ENCODE measurements at regions not wholly inside any gene's neighbourhood (a gene's known extent, or its start where the extent isn't known, plus 50 kb on each side); places are given as distances from the start of the nearest gene placed in this dataset.

DNA sequence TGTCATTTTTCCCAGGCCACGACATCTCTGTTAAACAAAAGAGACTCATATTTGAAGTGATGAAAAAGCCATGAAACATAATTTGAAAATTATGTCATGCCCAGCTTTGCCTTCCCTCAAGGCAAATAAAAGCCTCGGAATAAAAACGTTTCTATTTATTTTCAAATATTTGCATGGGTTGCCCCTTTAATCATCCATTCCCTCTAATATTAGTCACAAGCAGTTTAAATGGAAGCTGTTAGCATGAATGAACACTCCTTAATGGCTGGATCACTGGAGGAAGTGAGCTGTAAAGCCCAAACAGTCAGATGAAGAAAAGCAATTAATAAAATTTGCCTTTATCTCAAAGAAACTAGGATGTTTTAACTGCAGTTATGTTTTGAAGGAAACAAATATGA lies 69.3 kb upstream of the STMND1 start:
- Histone ChIP-seq H3K79me2 (replicated peaks; ENCODE audit: insufficient read depth, low read length) (no peaks in the 10 kb centered on the region), H2AFZ (ENCODE audit: low read depth, low read length) (no peak overlapping the region), H3F3A (ENCODE audit: insufficient read depth, low read length, poor library complexity, severe bottlenecking) (no peaks in the 10 kb centered on the region), H3K27ac (ENCODE audit: low read length) (no peak overlapping the region), H3K4me3 (ENCODE audit: low read length) (no peak overlapping the region), H3K27me3 (ENCODE audit: insufficient read depth, low read depth, low read length) (no peaks in the 10 kb centered on the region), H3K36me3 (ENCODE audit: insufficient read depth, low read length) (no peaks in the 10 kb centered on the region), H3K9me3 (ENCODE audit: low read length) (no peaks in the 10 kb centered on the region), H3K9me2 (ENCODE audit: insufficient read depth, low read length) (no peaks in the 10 kb centered on the region), H4K20me1 (ENCODE audit: insufficient read depth) (no peaks in the 10 kb centered on the region), H3K9ac (ENCODE audit: low read length) (no peak overlapping the region), H3K4me2 (ENCODE audit: low read length) (no peak overlapping the region)
- TF ChIP-seq MXI1 (conservative IDR thresholded peaks at IDR 0.05; ENCODE audit: poor library complexity, severe bottlenecking), result no peak
- no peak for TF ChIP-seq SMC3 (conservative IDR thresholded peaks at IDR 0.05; ENCODE audit: poor library complexity)
- no peak for TF ChIP-seq CTCF (IDR thresholded peaks at IDR 0.05; ENCODE audit: poor library complexity, severe bottlenecking)
- no peak for TF ChIP-seq EZH2 (IDR thresholded peaks at IDR 0.05; ENCODE audit: borderline replicate concordance, insufficient read depth, low read length, poor library complexity, severe bottlenecking)
- TF ChIP-seq RAD21 (conservative IDR thresholded peaks at IDR 0.05), result no peak
- TF ChIP-seq, protein P1, sequence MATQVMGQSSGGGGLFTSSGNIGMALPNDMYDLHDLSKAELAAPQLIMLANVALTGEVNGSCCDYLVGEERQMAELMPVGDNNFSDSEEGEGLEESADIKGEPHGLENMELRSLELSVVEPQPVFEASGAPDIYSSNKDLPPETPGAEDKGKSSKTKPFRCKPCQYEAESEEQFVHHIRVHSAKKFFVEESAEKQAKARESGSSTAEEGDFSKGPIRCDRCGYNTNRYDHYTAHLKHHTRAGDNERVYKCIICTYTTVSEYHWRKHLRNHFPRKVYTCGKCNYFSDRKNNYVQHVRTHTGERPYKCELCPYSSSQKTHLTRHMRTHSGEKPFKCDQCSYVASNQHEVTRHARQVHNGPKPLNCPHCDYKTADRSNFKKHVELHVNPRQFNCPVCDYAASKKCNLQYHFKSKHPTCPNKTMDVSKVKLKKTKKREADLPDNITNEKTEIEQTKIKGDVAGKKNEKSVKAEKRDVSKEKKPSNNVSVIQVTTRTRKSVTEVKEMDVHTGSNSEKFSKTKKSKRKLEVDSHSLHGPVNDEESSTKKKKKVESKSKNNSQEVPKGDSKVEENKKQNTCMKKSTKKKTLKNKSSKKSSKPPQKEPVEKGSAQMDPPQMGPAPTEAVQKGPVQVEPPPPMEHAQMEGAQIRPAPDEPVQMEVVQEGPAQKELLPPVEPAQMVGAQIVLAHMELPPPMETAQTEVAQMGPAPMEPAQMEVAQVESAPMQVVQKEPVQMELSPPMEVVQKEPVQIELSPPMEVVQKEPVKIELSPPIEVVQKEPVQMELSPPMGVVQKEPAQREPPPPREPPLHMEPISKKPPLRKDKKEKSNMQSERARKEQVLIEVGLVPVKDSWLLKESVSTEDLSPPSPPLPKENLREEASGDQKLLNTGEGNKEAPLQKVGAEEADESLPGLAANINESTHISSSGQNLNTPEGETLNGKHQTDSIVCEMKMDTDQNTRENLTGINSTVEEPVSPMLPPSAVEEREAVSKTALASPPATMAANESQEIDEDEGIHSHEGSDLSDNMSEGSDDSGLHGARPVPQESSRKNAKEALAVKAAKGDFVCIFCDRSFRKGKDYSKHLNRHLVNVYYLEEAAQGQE (IDR thresholded peaks at IDR 0.05; ENCODE audit: borderline replicate concordance), result no peak
- no peak for TF ChIP-seq POLR2AphosphoS5 (IDR thresholded peaks at IDR 0.05)

DNA sequence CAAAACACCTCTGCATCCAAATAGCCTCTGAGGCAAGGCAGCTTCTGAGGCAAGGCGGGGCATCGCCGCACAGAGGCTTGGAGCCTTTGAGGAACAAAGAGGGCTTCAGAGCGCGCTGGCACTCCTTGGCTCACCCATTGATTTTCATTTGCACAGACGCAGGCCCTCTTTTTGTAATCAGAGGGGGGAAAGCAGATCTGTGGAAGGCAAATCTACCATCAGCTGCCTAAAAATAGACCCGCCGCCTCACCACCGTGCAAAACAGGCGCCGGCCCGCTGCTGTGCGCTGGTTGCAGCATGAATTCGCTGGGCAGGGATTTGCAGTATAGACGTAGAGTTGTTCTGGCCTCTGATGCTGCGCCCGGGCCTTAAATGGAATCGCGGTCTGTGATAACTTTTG lies 69.9 kb upstream of the STMND1 start:
- Histone ChIP-seq H4K20me1 (ENCODE audit: insufficient read depth) (no peaks in the 10 kb centered on the region), H3K4me3 (ENCODE audit: low read length) (no peak overlapping the region), H3K27me3 (ENCODE audit: insufficient read depth, low read depth, low read length) (no peaks in the 10 kb centered on the region), H2AFZ (ENCODE audit: low read depth, low read length) (no peak overlapping the region), H3K36me3 (ENCODE audit: insufficient read depth, low read length) (no peaks in the 10 kb centered on the region), H3K9me3 (ENCODE audit: low read length) (no peaks in the 10 kb centered on the region), H3K9ac (ENCODE audit: low read length) (no peak overlapping the region), H3K79me2 (replicated peaks; ENCODE audit: insufficient read depth, low read length) (no peaks in the 10 kb centered on the region), H3K4me2 (ENCODE audit: low read length) (no peak overlapping the region), H3K27ac (ENCODE audit: low read length) (no peak overlapping the region), H3F3A (ENCODE audit: insufficient read depth, low read length, poor library complexity, severe bottlenecking) (no peaks in the 10 kb centered on the region), H3K9me2 (ENCODE audit: insufficient read depth, low read length) (no peaks in the 10 kb centered on the region)
- TF ChIP-seq EP300 (conservative IDR thresholded peaks at IDR 0.05; ENCODE audit: poor library complexity, severe bottlenecking) (no peak), CTCF (IDR thresholded peaks at IDR 0.05; ENCODE audit: poor library complexity, severe bottlenecking) (no peak), TAF1 (IDR thresholded peaks at IDR 0.05; ENCODE audit: low read depth) (no peak), POLR2AphosphoS5 (IDR thresholded peaks at IDR 0.05) (no peak), EZH2 (IDR thresholded peaks at IDR 0.05; ENCODE audit: borderline replicate concordance, insufficient read depth, low read length, poor library complexity, severe bottlenecking) (no peak), SMC3 (conservative IDR thresholded peaks at IDR 0.05; ENCODE audit: poor library complexity) (no peak), MXI1 (conservative IDR thresholded peaks at IDR 0.05; ENCODE audit: poor library complexity, severe bottlenecking) (no peak), RAD21 (conservative IDR thresholded peaks at IDR 0.05) (no peak)
- TF ChIP-seq, protein P1 (IDR thresholded peaks at IDR 0.05; ENCODE audit: borderline replicate concordance), result no peak
